ENCODE measurements at regions not wholly inside any gene's neighbourhood (a gene's known extent, or its start where the extent isn't known, plus 50 kb on each side); places are given as distances from the start of the nearest gene placed in this dataset.
"Not testable (repeated sequence)": the region's sequence is repeated elsewhere in the genome, so short reads cannot be mapped to it uniquely, and the experiment has no call there.

GRCh38 chr1:37184789-37185188, 150.5 kb upstream of the GRIK3 start:
- no peak overlapping the region for H3K27ac ChIP-seq
- H3K27me3 ChIP-seq, result peaks cover 2 to 10% (median 6%) of the 10 kb centered on the region in 3 donors
- H3K36me3 ChIP-seq, result no peaks in the 10 kb centered on the region
- peaks cover 0 to 4% (median 0%) of the 10 kb centered on the region in 4 donors for H3K9me3 ChIP-seq
- intact Hi-C loops (cut with DNase I), result no loop called here
- no peak for DNase-seq
- H3K4me3 ChIP-seq, result no peak overlapping the region
- H3K4me1 ChIP-seq, result no peaks in the 10 kb centered on the region
- TF ChIP-seq CTCF (IDR thresholded peaks at IDR 0.05) (no peak), POLR2AphosphoS5 (IDR thresholded peaks at IDR 0.05) (no peak), POLR2A (IDR thresholded peaks at IDR 0.05) (no peak), EP300 (IDR thresholded peaks at IDR 0.05) (no peak)
- 42 to 61% methylated on average over 1 of the region's 1 CpG for WGBS, 2 donors

- Histone ChIP-seq H3K36me3 (no peaks in the 10 kb centered on the region), H3K9me3 (peaks cover 0 to 4% (median 0%) of the 10 kb centered on the region in 4 donors), H3K27me3 (peaks cover 1 to 2% (median 2%) of the 10 kb centered on the region in 3 donors), H3K27ac (no peak overlapping the region), H3K4me1 (no peaks in the 10 kb centered on the region), H3K4me3 (no peak overlapping the region)
- intact Hi-C loops (cut with DNase I), result no loop called here
- TF ChIP-seq POLR2AphosphoS5 (IDR thresholded peaks at IDR 0.05) (no peak), CTCF (IDR thresholded peaks at IDR 0.05) (no peak), POLR2A (IDR thresholded peaks at IDR 0.05) (no peak), EP300 (IDR thresholded peaks at IDR 0.05) (no peak)
- whole genome bisulfite sequencing, 2 donors, result 81 to 84% methylated on average over 1 of the region's 1 CpG
- no peak for DNase-seq
Measured at GRCh38 chr1:37186246-37186756, 152.0 kb upstream of the GRIK3 start.

- H3K4me3 ChIP-seq, result no peak overlapping the region
- H3K27me3 ChIP-seq, result no peaks in the 10 kb centered on the region
- no peak for DNase-seq
- 10 to 24% methylated on average over 3 of the region's 3 CpGs for WGBS, 2 donors
- intact Hi-C loops (cut with DNase I), result no loop called here
- H3K9me3 ChIP-seq, result peaks cover 0 to 6% (median 0%) of the 10 kb centered on the region in 4 donors
- TF ChIP-seq POLR2A (IDR thresholded peaks at IDR 0.05) (no peak), CTCF (IDR thresholded peaks at IDR 0.05) (no peak)
- H3K4me1 ChIP-seq, result no peaks in the 10 kb centered on the region
- H3K27ac ChIP-seq, result no peak overlapping the region
- H3K36me3 ChIP-seq, result no peaks in the 10 kb centered on the region
Measured at GRCh38 chr1:37189111-37189510, 154.8 kb upstream of the GRIK3 start.

GRCh38 chr1:37197411-37197810, 163.1 kb upstream of the GRIK3 start:
- Histone ChIP-seq H3K27ac (no peak overlapping the region), H3K4me3 (no peak overlapping the region), H3K36me3 (no peaks in the 10 kb centered on the region), H3K27me3 (peaks cover 0 to 5% (median 0%) of the 10 kb centered on the region in 3 donors), H3K9me3 (peaks cover 0 to 7% (median 0%) of the 10 kb centered on the region in 4 donors), H3K4me1 (no peaks in the 10 kb centered on the region)
- intact Hi-C loops (cut with DNase I), result no loop called here
- TF ChIP-seq CTCF (IDR thresholded peaks at IDR 0.05) (no peak), POLR2AphosphoS5 (IDR thresholded peaks at IDR 0.05) (no peak), POLR2A (IDR thresholded peaks at IDR 0.05) (no peak), EP300 (IDR thresholded peaks at IDR 0.05) (no peak)
- no peak for DNase-seq
- 73 to 76% methylated on average over 3 of the region's 3 CpGs for WGBS, 2 donors

- WGBS, 2 donors, result 50 to 51% methylated on average over 5 of the region's 5 CpGs
- intact Hi-C loops (cut with DNase I); H3K4me1 ChIP-seq: not testable (repeated sequence)
Measured at GRCh38 chr1:37214305-37214704, 180.0 kb upstream of the GRIK3 start.

More at GRCh38 chr1:37214305-37214704, 180.0 kb upstream of the GRIK3 start:
- not testable (repeated sequence) for H3K4me3 ChIP-seq, H3K27ac ChIP-seq, H3K36me3 ChIP-seq, H3K27me3 ChIP-seq, H3K9me3 ChIP-seq, DNase-seq

Data from sigmoid colon (tissue), 6 donors.